SU-DHL-6 (cell line): ENCODE measurements at regions not wholly inside any gene's neighbourhood (a gene's known extent, or its start where the extent isn't known, plus 50 kb on each side); places are given as distances from the start of the nearest gene placed in this dataset.

Source experiments
- H2AFZ ChIP-seq: fragments of 200-600 bp; sonication (generic); 2 replicates; pipeline ENCODE4 v1.6.1; 2014; ENCODE audit warnings: low read depth, mild to moderate bottlenecking, moderate library complexity, mixed read lengths, antibody characterized with exemption, low read length; ENCODE audit not compliant: severe bottlenecking
- H3F3A ChIP-seq: fragments of 200-600 bp; shearing (Covaris generic); 2 replicates; pipeline ENCODE4 v1.6.0; 2016; ENCODE audit warnings: antibody characterized with exemption, mild to moderate bottlenecking; ENCODE audit not compliant: insufficient read depth
- H3K27ac ChIP-seq: fragments of 200-600 bp; sonication (generic); 2 replicates; pipeline ENCODE4 v1.5.1; 2016; ENCODE audit warnings: low read depth, mild to moderate bottlenecking, low read length, moderate library complexity, mixed read lengths
- H3K27me3 ChIP-seq: fragments of 200-600 bp; sonication (generic), shearing (Covaris generic); 2 replicates; pipeline ENCODE4 v1.6.0; 2014; ENCODE audit warnings: mild to moderate bottlenecking, low read length
- H3K36me3 ChIP-seq: fragments of 200-600 bp; sonication (generic); 2 replicates; pipeline ENCODE4 v1.6.1; 2014; ENCODE audit warnings: mild to moderate bottlenecking, low read length, mixed read lengths
- H3K4me2 ChIP-seq: fragments of 300-600, 200-600 bp; shearing (Covaris generic), sonication (generic); 2 replicates; pipeline ENCODE4 v1.6.0; 2014; ENCODE audit warnings: low read length, low read depth, mild to moderate bottlenecking; ENCODE audit not compliant: poor library complexity, severe bottlenecking
- H3K4me3 ChIP-seq: fragments of 200-600 bp; sonication (generic); 2 replicates; pipeline ENCODE4 v1.5.1; 2014; ENCODE audit warnings: antibody characterized with exemption, low read length, mild to moderate bottlenecking, mixed read lengths; ENCODE audit not compliant: insufficient read depth, poor library complexity, severe bottlenecking
- H3K79me2 ChIP-seq: fragments of 200-600 bp; sonication (generic); 2 replicates; pipeline ENCODE4 v1.6.1; 2014; ENCODE audit warnings: mild to moderate bottlenecking, low read length, moderate library complexity; ENCODE audit not compliant: insufficient read depth
- H3K9ac ChIP-seq: fragments of 200-600 bp; sonication (generic); 2 replicates; pipeline ENCODE4 v1.7.0; 2014; ENCODE audit warnings: mild to moderate bottlenecking, low read length
- H3K9me2 ChIP-seq: fragments of 200-600 bp; sonication (generic); replicated peaks from 2 replicates; pipeline ENCODE4 v1.6.1; 2014; ENCODE audit warnings: low read length; ENCODE audit not compliant: insufficient read depth
- H3K9me3 ChIP-seq: fragments of 200-600 bp; sonication (generic); 2 replicates; pipeline ENCODE4 v1.6.1; 2014; ENCODE audit warnings: low read length, mixed read lengths; ENCODE audit not compliant: insufficient read depth
- H4K20me1 ChIP-seq: fragments of 200-600 bp; sonication (generic); 2 replicates; pipeline ENCODE4 v1.6.1; 2014; ENCODE audit warnings: low read depth, mild to moderate bottlenecking, antibody characterized with exemption, low read length, moderate library complexity, mixed read lengths
- EZH2phosphoT487 ChIP-seq: fragments of 200-600 bp; sonication (generic), shearing (Covaris generic); conservative IDR thresholded peaks from 2 replicates; pipeline ENCODE4 v1.6.1; 2018; ENCODE audit warnings: mild to moderate bottlenecking, antibody characterized with exemption, low read length, moderate library complexity, mixed read lengths
- TF ChIP-seq, protein P1 (sequence below): fragments of 200-600 bp; sonication (generic); IDR thresholded peaks from one replicate; pipeline ENCODE4 v1.5.1; 2017; ENCODE audit warnings: antibody characterized with exemption, mild to moderate bottlenecking, low read length, moderate library complexity; ENCODE audit not compliant: insufficient read depth, poor library complexity, severe bottlenecking

DNA sequence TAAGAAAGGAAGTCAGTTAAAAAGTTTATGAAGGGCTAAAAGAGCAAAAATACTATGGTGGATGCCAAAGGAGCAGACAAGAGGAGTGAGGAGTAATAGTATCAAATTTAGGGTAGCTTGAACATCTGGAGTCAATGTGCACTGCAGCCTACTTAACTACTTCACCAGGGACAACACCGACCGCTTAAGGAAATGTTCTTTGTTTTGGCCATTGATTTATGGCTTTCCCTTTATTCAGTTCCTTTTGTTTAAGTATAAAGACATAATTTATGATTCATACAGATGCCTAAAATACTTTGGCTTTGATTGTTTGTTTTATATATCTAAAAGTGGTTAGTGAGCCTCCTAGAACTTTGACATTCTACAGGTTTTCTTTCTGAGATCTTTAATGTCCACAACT lies 276.3 kb upstream of the PRR20A start:
- H3K9ac ChIP-seq: no peak overlapping the region
- no peak overlapping the region for H3K4me3 ChIP-seq
- no peaks in the 10 kb centered on the region for H3K9me3 ChIP-seq
- H3K4me2 ChIP-seq: no peak overlapping the region
- H3K79me2 ChIP-seq: no peaks in the 10 kb centered on the region
- H3K27ac ChIP-seq: no peak overlapping the region
- no peaks in the 10 kb centered on the region for H3K9me2 ChIP-seq
- no peak overlapping the region for H2AFZ ChIP-seq
- no peaks in the 10 kb centered on the region for H3F3A ChIP-seq
- TF ChIP-seq, protein P1, sequence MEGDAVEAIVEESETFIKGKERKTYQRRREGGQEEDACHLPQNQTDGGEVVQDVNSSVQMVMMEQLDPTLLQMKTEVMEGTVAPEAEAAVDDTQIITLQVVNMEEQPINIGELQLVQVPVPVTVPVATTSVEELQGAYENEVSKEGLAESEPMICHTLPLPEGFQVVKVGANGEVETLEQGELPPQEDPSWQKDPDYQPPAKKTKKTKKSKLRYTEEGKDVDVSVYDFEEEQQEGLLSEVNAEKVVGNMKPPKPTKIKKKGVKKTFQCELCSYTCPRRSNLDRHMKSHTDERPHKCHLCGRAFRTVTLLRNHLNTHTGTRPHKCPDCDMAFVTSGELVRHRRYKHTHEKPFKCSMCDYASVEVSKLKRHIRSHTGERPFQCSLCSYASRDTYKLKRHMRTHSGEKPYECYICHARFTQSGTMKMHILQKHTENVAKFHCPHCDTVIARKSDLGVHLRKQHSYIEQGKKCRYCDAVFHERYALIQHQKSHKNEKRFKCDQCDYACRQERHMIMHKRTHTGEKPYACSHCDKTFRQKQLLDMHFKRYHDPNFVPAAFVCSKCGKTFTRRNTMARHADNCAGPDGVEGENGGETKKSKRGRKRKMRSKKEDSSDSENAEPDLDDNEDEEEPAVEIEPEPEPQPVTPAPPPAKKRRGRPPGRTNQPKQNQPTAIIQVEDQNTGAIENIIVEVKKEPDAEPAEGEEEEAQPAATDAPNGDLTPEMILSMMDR: no peak
- no peak for TF ChIP-seq EZH2phosphoT487
- H3K27me3 ChIP-seq: no peaks in the 10 kb centered on the region
- H3K36me3 ChIP-seq: no peaks in the 10 kb centered on the region
- no peaks in the 10 kb centered on the region for H4K20me1 ChIP-seq

DNA sequence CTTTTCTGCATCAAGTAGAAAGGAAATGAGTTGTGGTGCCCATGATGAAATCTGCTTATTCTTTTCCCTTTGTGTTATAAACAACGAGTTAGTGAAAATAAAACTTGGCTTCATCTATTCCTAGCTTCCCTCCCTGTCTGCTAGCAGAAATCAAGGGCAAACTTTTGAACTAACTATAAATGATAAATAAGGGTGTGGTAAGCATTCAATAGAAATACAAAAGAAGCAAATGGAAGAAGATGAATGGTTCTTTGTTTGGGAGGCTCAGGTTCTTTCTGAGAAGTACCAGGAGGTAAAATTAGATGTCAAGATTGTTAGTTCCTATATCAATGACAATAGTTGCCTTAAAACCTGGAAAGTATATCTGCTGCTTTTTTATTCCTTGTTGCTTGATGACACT lies 275.3 kb upstream of the PRR20A start:
- Histone ChIP-seq H3K27ac (no peak overlapping the region), H3K79me2 (no peaks in the 10 kb centered on the region), H3K27me3 (no peaks in the 10 kb centered on the region), H3K9me3 (no peaks in the 10 kb centered on the region), H3K9ac (no peak overlapping the region), H2AFZ (no peak overlapping the region), H3K9me2 (no peaks in the 10 kb centered on the region), H3K4me2 (no peak overlapping the region), H4K20me1 (no peaks in the 10 kb centered on the region), H3K36me3 (no peaks in the 10 kb centered on the region), H3F3A (no peaks in the 10 kb centered on the region), H3K4me3 (no peak overlapping the region)
- no peak for TF ChIP-seq EZH2phosphoT487
- TF ChIP-seq, protein P1: no peak

DNA sequence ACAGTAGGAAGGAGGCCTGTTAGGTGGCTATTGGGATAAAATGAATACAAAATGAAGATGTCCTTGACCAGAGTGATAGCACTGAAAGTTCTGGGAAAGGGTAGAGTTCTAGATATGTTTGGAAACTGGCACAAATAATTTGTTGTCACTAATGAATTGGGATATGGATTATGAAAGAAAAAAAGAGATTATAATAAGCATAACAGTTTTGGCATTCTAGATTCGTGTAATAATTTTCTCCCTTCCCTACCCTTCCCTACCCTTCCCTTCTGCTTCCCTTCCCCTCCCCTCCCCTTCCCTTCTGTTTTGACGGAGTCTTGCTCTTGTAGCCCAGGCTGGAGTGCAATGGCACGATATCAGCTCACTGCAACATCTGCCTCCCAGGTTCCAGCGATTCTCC lies 271.0 kb upstream of the PRR20A start:
- Histone ChIP-seq H2AFZ (no peak overlapping the region), H3K9ac (no peak overlapping the region), H3K36me3 (no peaks in the 10 kb centered on the region), H3K4me3 (no peak overlapping the region), H3K9me2 (no peaks in the 10 kb centered on the region), H3K4me2 (no peak overlapping the region), H3K9me3 (no peaks in the 10 kb centered on the region), H3F3A (no peaks in the 10 kb centered on the region), H3K27me3 (no peaks in the 10 kb centered on the region), H3K79me2 (no peaks in the 10 kb centered on the region), H4K20me1 (no peaks in the 10 kb centered on the region), H3K27ac (no peak overlapping the region)
- TF ChIP-seq EZH2phosphoT487: no peak
- TF ChIP-seq, protein P1: no peak
